SJSA1 (cell line): ENCODE measurements at regions not wholly inside any gene's neighbourhood (a gene's known extent, or its start where the extent isn't known, plus 50 kb on each side); places are given as distances from the start of the nearest gene placed in this dataset.

Experiments
- DNase-seq, 2 experiments: peaks; one replicate each; pipeline ENCODE4 v3.0.0-alpha.2; 2015 to 2020; ENCODE audit warnings: low spot score in 2 of 2, low read depth in 1 of 2
- H3K27ac ChIP-seq: fragments of 250-450 bp; sonication (Bioruptor Pico); 2 replicates; pipeline ENCODE4 v1.5.1; 2020; ENCODE audit warnings: mild to moderate bottlenecking, moderate library complexity
- H3K27me3 ChIP-seq: fragments of 250-450 bp; sonication (Bioruptor Pico); replicated peaks from 2 replicates; pipeline ENCODE4 v1.5.1; 2020; ENCODE audit warnings: mild to moderate bottlenecking, moderate library complexity
- H3K36me3 ChIP-seq: fragments of 250-450 bp; sonication (Bioruptor Pico); 2 replicates; pipeline ENCODE4 v1.5.1; 2020; ENCODE audit warnings: mild to moderate bottlenecking
- H3K4me1 ChIP-seq: fragments of 250-450 bp; sonication (Bioruptor Pico); replicated peaks from 2 replicates; pipeline ENCODE4 v1.6.1; 2021; ENCODE audit warnings: mild to moderate bottlenecking
- H3K4me3 ChIP-seq: fragments of 250-450 bp; sonication (Bioruptor Pico); 2 replicates; pipeline ENCODE4 v1.5.1; 2020; ENCODE audit warnings: mild to moderate bottlenecking
- H3K9me3 ChIP-seq: fragments of 250-450 bp; sonication (Bioruptor Pico); replicated peaks from 2 replicates; pipeline ENCODE4 v1.5.1; 2020; ENCODE audit warnings: mild to moderate bottlenecking

GRCh38 chr3:73808862-73809509 is 184.2 kb upstream of the PDZRN3 start:
- Histone ChIP-seq H3K36me3 (no peaks in the 10 kb centered on the region), H3K9me3 (no peaks in the 10 kb centered on the region), H3K4me1 (no peaks in the 10 kb centered on the region), H3K27ac (no peak overlapping the region), H3K4me3 (no peak overlapping the region), H3K27me3 (no peaks in the 10 kb centered on the region)
- DNase-seq = no peak

- H3K4me1 ChIP-seq = no peaks in the 10 kb centered on the region
- no peaks in the 10 kb centered on the region for H3K9me3 ChIP-seq
- no peak overlapping the region for H3K4me3 ChIP-seq
- H3K27ac ChIP-seq = no peak overlapping the region
- H3K36me3 ChIP-seq = no peaks in the 10 kb centered on the region
- H3K27me3 ChIP-seq = no peaks in the 10 kb centered on the region
- DNase-seq = no peak
Measured at GRCh38 chr3:73805435-73805834, 180.7 kb upstream of the PDZRN3 start.

- DNase-seq = no peak
- Histone ChIP-seq H3K36me3 (no peaks in the 10 kb centered on the region), H3K4me1 (no peaks in the 10 kb centered on the region)
Measured at GRCh38 chr3:73804204-73804603, 179.5 kb upstream of the PDZRN3 start.

GRCh38 chr3:73801444-73801843 is 176.7 kb upstream of the PDZRN3 start:
- Histone ChIP-seq H3K4me1 (no peaks in the 10 kb centered on the region), H3K36me3 (no peaks in the 10 kb centered on the region), H3K9me3 (no peaks in the 10 kb centered on the region), H3K27me3 (no peaks in the 10 kb centered on the region), H3K4me3 (no peak overlapping the region), H3K27ac (no peak overlapping the region)
- DNase-seq = no peak

More at GRCh38 chr3:73804204-73804603, 179.5 kb upstream of the PDZRN3 start:
- H3K9me3 ChIP-seq = no peaks in the 10 kb centered on the region
- H3K4me3 ChIP-seq = no peak overlapping the region
- H3K27ac ChIP-seq = no peak overlapping the region
- H3K27me3 ChIP-seq = no peaks in the 10 kb centered on the region

- no peak overlapping the region for H3K4me3 ChIP-seq
- H3K36me3 ChIP-seq = no peaks in the 10 kb centered on the region
- no peaks in the 10 kb centered on the region for H3K27me3 ChIP-seq
- no peak for DNase-seq
- H3K4me1 ChIP-seq = no peaks in the 10 kb centered on the region
- no peaks in the 10 kb centered on the region for H3K9me3 ChIP-seq
- H3K27ac ChIP-seq = no peak overlapping the region
Measured at GRCh38 chr3:73797311-73797710, 172.6 kb upstream of the PDZRN3 start.

- no peaks in the 10 kb centered on the region for H3K9me3 ChIP-seq
- no peaks in the 10 kb centered on the region for H3K4me1 ChIP-seq
- H3K36me3 ChIP-seq = no peaks in the 10 kb centered on the region
- no peak overlapping the region for H3K27ac ChIP-seq
- no peak for DNase-seq
- H3K27me3 ChIP-seq = no peaks in the 10 kb centered on the region
- H3K4me3 ChIP-seq = no peak overlapping the region
Measured at GRCh38 chr3:73796382-73796781, 171.6 kb upstream of the PDZRN3 start.

- Histone ChIP-seq H3K36me3 (no peaks in the 10 kb centered on the region), H3K27me3 (no peaks in the 10 kb centered on the region), H3K4me1 (peaks cover 18% of the 10 kb centered on the region), H3K27ac (no peak overlapping the region), H3K4me3 (no peak overlapping the region), H3K9me3 (no peaks in the 10 kb centered on the region)
- DNase-seq = no peak
Measured at GRCh38 chr3:73791356-73791755, 166.6 kb upstream of the PDZRN3 start.

- peaks cover 32% of the 10 kb centered on the region for H3K4me1 ChIP-seq
- no peaks in the 10 kb centered on the region for H3K36me3 ChIP-seq
- H3K27ac ChIP-seq = no peak overlapping the region
- H3K4me3 ChIP-seq = no peak overlapping the region
- no peaks in the 10 kb centered on the region for H3K9me3 ChIP-seq
- H3K27me3 ChIP-seq = no peaks in the 10 kb centered on the region
- no peak for DNase-seq
Measured at GRCh38 chr3:73789825-73790444, 165.2 kb upstream of the PDZRN3 start.

- DNase-seq = no peak
- H3K9me3 ChIP-seq = no peaks in the 10 kb centered on the region
- peak overlapping the region; percentile 81; the same call in 1 of the 2 replicates for H3K27ac ChIP-seq
Measured at GRCh38 chr3:73787620-73788019, 162.9 kb upstream of the PDZRN3 start.

GRCh38 chr3:73786998-73787397 is 162.3 kb upstream of the PDZRN3 start:
- Histone ChIP-seq H3K4me3 (no peak overlapping the region), H3K27me3 (no peaks in the 10 kb centered on the region), H3K9me3 (no peaks in the 10 kb centered on the region), H3K36me3 (no peaks in the 10 kb centered on the region), H3K27ac (peak overlapping the region; percentile 81), H3K4me1 (peaks cover 38% of the 10 kb centered on the region)
- no peak for DNase-seq

More at GRCh38 chr3:73787620-73788019, 162.9 kb upstream of the PDZRN3 start:
- peaks cover 38% of the 10 kb centered on the region for H3K4me1 ChIP-seq
- H3K36me3 ChIP-seq = no peaks in the 10 kb centered on the region
- no peak overlapping the region for H3K4me3 ChIP-seq
- no peaks in the 10 kb centered on the region for H3K27me3 ChIP-seq

- Histone ChIP-seq H3K27ac (peak overlapping the region; percentile 81), H3K4me1 (peaks cover 38% of the 10 kb centered on the region), H3K27me3 (no peaks in the 10 kb centered on the region), H3K4me3 (no peak overlapping the region), H3K36me3 (no peaks in the 10 kb centered on the region), H3K9me3 (no peaks in the 10 kb centered on the region)
- peak; percentile 88 to 92 for DNase-seq
Measured at GRCh38 chr3:73786321-73786807, 161.6 kb upstream of the PDZRN3 start.

GRCh38 chr3:73784686-73785392 is 160.1 kb upstream of the PDZRN3 start:
- DNase-seq = peak in 1 of 2 experiments; percentile 44
- no peak overlapping the region for H3K4me3 ChIP-seq
- no peaks in the 10 kb centered on the region for H3K9me3 ChIP-seq
- H3K36me3 ChIP-seq = no peaks in the 10 kb centered on the region
- peak overlapping the region; percentile 59 for H3K27ac ChIP-seq
- H3K4me1 ChIP-seq = peaks cover 38% of the 10 kb centered on the region
- H3K27me3 ChIP-seq = no peaks in the 10 kb centered on the region

GRCh38 chr3:73783811-73784210 is 159.1 kb upstream of the PDZRN3 start:
- Histone ChIP-seq H3K4me1 (peaks cover 35% of the 10 kb centered on the region), H3K4me3 (no peak overlapping the region), H3K27ac (no peak overlapping the region), H3K27me3 (no peaks in the 10 kb centered on the region), H3K9me3 (no peaks in the 10 kb centered on the region), H3K36me3 (no peaks in the 10 kb centered on the region)
- no peak for DNase-seq

- no peak for DNase-seq
- Histone ChIP-seq H3K36me3 (no peaks in the 10 kb centered on the region), H3K27ac (no peak overlapping the region), H3K4me1 (peaks cover 20% of the 10 kb centered on the region), H3K27me3 (no peaks in the 10 kb centered on the region), H3K4me3 (no peak overlapping the region), H3K9me3 (no peaks in the 10 kb centered on the region)
Measured at GRCh38 chr3:73781541-73781940, 156.8 kb upstream of the PDZRN3 start.
